ENCODE measurements at regions not wholly inside any gene's neighbourhood (a gene's known extent, or its start where the extent isn't known, plus 50 kb on each side); places are given as distances from the start of the nearest gene placed in this dataset.
"Not testable (repeated sequence)": the region's sequence is repeated elsewhere in the genome, so short reads cannot be mapped to it uniquely, and the experiment has no call there.

DNA sequence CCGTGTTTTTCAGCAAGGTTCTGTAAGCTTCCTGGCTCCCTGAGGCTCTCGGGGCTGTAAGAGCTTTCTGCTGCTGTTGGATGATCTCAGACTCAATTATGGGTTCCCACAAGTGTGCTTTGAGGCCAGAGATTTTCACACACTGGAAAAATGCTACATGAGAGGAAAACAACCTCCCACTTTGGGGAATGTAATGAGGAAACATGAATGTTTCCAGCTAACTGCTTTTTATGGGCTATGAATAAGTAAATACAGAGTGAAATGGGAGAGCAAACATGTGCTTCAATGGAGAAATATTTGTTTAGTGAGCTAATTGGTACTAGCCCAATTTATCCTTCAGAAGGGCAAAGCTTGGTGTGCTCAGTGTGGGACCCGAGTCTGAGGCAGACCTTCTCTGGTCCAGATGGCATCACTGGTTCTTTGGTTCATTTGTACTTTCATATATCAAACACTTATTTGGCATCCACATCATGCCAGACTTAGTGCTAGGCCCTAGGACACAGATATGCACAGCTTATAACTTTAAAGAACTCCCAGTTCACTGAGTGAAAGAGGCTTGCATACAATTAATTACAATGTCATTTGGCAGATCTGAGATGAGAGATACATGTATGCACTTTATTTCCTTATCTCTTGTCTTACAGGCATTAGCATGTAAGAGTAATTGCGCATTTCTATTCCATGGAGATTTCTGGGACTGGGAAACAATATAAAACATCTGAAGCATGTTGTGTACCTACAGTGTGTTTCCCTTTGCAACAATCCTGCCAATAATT lies 248.8 kb downstream of the RDH14 start:
- no peak for DNase-seq (ENCODE audit: low read depth)

DNA sequence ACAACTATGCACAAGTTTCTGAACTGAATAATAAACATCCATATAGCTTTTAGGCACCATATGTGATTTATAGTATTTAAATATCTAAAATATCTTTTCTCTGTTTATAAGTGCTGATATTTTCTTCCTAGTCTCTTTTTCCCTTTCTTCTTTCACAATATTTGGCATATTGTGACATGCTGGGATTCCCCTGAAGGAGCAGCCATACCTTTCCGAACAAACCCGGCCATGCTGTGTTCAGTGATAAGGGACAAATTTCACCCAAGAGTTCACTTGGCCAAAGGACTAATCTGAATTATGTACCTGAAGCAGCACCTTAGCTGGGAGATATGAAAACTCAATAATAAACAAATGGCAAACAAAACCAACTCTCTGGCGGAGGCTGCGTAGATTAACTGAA lies 250.8 kb downstream of the RDH14 start:
- no peak for DNase-seq (ENCODE audit: low read depth)

DNA sequence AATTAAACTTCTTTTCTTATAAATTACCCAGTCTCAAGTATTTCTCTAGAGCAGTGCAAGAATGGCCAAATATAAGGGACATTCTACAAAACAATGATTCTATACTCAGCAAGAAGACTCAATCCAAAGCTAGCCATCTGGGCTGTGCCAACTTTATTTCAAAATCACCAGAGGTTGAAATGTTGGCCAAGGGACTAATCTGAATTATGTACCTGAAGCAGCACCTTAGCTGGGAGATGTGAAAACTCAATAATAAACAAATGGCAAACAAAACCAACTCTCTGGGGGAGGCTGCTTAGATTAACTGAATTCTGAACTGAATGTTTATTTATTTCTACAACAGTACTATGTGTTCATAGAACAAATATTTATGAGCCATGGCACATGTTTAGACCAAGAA lies 251.3 kb downstream of the RDH14 start:
- no peak for DNase-seq (ENCODE audit: low read depth)

DNA sequence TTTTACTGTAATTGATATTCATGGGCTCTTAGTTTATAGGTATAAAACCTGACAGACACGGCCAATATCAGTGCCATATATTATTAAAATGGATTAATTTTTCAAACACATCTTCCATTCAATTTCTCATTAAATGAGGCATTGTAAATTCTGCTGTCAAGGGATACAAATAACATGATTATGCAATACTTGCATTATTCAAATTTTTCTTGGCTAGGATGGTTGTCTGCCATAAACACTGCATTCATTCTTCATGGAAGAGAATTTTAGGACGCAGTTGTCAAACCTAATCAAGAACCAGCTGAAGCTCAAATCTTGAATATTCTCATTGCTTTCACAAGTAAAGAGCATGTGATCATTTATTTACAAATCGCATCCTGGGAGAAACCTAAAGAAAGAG lies 255.6 kb downstream of the RDH14 start:
- no peak for DNase-seq (ENCODE audit: low read depth)

DNA sequence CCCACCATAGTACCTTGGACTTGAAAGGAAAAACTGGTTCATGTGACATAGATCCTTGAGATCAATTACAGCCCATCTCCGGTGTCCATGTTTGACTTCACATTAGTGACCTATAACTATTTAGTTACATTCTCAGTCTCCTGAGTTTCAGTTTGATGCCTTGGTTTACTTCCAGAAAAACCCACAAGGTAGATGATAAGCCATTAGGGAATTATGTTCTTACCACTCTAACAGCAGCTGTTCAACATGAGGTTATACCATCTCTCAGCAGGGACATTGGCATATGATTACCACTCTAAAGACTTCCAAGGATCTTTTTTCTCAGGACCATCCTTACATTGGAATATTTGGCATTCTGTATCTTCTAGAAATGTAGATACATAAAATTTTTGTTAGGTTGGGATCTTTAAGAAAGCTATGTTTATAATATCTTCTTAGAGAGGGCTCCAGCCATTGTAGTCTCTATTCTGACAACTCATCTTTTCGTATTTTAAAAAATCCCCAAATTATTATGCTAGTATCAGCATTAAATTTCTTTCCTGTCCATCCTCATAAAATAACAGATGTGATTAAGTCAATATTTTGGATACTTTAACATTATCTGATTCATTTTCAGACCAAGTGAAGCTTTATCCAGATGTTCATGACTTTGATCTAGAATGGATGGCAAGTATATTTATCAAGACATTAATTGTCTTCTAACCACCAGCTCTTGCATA lies 258.9 kb downstream of the RDH14 start:
- DNase-seq (ENCODE audit: low read depth), result no peak

DNA sequence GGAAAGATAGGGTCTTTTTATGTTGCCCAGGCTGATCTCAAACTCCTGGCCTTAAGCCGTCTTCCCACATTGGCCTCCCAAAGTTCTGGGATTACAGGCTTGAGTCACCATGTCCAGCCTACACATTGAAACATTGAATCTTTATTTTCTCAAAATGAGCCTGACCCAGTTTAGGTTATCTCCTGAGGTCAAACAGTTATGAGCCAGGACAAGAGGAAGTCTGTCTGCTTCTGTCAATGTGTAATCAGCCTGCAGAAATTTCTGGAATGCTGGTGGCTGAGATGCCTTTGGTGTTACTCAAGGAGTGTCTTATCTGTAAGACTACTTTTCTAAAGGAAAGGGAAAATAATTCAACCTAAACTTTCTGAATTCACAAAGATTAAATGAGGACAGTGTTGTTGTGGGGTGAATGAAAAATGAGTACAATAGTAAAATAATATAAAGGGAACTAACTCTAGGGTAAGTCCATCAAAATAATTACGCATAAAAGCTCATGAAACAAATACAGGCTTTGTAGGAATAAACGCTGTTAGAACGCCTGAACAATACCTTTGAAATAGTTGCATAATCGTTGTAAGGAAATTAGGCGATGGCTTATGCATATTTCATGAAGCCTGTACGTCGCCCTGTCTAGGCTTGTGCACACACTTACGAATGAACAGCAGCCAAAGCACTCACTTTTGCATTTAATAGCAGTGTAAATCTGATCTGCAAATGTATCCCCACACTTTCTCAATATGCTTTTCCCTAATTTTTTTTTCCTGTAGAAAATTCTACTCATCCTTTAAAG lies 260.8 kb downstream of the RDH14 start:
- no peak for DNase-seq (ENCODE audit: low read depth)

DNA sequence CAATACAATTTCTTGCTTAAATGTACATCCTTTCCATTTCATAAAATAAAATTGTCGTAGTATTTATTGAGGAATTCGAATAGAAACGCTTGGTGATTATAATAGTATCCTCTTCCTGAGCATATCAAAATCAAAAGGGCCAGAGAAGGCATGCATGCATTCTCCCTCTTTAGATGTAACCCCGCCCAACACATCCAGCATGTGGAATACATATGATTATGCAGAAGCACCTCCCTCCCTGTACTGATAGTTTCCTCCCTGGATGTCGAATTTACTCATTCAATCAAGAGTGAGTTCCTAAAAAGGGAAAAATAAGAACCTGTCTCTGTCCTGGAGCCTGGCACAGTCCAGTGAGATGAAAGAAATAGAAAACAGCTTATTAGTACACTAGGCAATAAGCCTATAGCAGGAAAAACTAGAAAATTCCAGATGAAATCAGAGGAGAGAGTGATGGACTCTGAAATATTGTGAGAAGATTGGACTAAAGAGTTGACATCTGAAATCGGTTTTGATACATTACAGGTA lies 262.9 kb downstream of the RDH14 start:
- DNase-seq (ENCODE audit: low read depth), result no peak

DNA sequence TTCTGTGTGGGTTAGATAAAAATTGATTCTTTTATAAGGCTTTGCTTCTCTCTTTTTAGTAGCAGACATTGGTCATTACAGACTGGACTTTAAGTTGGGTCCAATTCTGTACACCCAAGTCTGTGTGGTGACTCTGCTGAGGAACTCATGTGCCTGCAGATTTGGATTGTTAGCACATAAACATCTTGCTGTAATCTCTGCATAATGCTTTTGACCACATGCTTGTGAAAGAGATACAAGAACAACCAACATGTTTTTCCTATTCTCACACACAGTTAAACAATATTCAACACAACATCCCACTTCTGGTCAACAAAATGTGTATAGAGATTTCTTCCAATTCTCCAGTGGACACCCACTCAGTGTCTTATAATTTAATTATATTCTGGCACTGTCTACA lies 270.1 kb downstream of the RDH14 start:
- DNase-seq (ENCODE audit: low read depth), result no peak

DNA sequence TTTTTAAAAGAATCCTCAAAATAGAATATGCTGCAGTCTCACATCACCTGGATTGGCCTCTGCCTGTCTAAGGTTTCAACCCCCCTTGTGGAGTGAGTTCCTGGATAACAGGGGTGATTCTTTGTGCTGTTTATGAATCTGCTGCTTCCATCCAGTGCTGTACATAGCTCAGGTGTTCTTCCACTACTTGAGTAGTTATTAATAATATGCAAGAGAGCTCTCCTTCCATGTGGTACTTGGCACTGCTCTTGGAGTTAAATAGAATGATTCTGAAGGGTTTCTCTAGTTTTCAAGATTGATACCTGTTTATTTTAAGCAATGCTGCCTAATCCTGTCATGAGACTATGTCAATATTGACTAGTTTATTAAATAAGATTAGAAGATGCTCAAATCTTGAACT lies 273.6 kb downstream of the RDH14 start:
- DNase-seq (ENCODE audit: low read depth), result no peak

DNA sequence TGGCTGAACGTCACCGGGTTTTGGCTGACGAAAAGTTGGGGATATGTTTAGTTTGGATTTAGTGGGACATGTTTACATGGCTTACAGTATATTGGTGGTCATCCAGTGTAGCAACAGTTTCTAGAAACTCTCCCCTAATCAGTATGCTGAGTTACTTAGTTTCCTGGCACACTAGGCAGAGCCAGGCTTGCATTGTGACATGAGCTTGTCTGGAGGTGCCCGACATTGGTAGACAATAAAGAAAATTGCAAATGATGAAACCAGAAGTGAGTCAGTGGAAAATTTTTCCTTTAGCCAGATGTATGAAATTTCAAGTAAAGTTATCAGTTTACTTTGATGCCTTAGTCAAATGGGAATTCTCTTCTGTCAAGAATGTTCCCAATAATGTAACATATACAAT lies 276.1 kb downstream of the RDH14 start:
- no peak for DNase-seq (ENCODE audit: low read depth)

DNA sequence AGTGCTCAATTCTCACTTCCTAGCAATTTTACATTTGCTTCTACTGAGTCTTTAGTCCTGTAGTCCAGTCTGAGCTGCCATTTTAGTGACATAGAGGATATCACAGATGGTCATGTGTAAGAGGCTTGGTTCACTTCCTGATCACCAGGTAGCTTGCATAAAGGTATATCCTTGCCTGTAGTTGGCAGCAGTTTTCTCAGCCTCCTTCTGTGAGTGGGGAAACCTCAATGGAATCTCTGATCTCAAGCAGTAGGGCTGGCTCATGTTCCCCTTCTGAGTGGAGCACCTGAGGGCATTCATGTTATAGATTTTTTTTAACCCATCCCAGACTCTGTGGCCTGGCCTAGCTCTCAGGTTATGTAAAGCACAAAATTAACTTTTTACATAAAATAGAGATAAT lies 278.4 kb downstream of the RDH14 start:
- no peak for DNase-seq (ENCODE audit: low read depth)

DNA sequence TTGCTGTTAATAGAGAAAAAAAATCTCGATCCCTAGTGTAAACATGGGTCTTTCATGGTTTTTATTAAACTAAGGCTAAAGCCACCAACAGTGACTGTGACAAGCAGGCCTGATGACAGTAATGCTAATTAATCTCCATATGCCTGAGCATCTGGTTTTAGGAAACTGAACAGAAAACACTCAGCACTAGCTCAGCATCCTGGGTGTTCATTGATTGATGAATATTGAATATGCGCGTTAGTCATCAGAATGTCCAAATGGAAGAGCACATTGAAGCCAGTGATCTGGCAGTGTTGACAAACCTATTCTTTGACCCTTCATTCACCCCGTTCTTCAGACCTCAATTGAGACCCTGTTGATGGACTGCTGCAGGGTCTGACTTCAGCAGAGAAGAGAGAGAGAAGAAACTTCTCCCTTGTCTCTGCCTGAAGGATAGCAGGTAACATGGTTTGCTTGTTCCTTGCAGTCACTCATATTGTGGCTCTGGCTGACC lies 283.8 kb downstream of the RDH14 start:
- DNase-seq (ENCODE audit: low read depth), result no peak

DNA sequence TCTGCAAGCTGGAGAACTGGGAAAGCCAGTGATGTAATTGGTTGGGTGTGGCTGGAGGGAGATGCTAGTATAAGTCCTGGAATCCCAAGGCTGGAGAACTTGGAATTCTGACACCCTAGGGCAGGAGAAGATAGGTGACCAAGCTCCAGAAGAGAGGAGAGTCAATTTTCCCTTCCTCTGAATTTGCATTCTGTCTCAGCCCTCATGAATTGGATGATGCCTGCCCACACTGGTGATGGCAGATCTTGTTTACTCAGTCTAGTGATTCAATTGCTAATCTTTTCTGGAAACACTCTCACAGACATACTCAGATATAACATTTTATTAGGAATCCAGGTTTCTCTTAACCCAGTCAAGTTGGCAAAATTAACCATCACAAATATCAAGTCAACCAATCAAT lies 287.2 kb downstream of the RDH14 start:
- DNase-seq (ENCODE audit: low read depth), result no peak

DNA sequence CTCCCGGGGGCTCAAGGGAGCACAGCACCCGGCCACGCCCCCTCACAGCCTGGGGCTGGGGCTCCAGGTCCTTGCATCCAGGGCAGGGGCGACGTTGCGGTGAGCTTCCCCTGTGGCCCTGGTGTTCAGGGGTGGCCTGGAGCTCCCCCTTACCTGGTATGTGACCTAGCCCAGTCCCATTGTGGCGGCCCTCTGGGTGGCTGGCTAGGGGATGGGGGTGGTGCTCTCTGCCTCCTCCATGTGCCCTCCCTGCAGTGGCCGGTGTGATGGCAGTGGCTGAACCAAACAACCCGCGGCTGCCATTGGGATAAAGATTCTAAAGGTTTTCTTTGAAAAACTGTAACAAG lies 288.3 kb downstream of the RDH14 start:
- DNase-seq (ENCODE audit: low read depth), result no peak

DNA sequence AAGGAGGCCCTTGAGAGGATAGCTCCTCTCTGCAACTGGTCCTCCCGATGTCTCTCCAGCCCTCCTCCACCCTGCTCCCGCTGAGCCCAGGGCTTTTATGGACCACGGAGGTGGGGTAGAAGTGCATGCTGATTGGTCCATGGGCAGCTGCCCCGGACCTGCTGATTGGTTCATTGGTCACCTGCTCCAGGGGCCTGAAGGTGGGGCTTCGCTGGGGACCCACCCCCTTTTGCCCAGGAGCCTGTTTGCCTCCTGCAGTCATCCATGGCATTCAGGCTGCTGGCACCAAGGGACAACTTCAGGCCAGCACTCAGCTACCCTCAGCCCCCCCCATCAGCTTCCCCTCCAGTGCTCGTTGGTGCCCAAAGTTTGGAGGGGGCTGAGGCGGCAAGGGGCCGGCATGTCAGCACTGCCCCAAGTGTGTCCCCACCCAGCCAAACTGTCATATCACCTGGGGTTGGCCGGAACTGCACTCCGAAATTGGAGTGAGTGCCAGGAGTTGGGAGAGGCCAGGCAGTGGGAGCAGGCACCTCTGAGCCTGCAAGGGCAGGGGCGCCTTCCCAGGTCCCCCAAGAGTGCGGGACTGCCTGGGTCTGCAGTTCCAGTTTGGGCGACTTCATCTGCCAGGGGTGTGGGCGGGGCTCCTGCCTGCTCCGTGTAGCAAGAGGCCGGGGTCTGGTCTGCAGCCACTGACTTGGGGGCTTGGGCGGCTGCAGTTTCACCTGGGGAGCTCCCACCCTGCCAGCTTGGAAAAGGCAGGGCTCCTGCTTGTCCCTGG lies 288.9 kb downstream of the RDH14 start:
- no peak for DNase-seq (ENCODE audit: low read depth)

DNA sequence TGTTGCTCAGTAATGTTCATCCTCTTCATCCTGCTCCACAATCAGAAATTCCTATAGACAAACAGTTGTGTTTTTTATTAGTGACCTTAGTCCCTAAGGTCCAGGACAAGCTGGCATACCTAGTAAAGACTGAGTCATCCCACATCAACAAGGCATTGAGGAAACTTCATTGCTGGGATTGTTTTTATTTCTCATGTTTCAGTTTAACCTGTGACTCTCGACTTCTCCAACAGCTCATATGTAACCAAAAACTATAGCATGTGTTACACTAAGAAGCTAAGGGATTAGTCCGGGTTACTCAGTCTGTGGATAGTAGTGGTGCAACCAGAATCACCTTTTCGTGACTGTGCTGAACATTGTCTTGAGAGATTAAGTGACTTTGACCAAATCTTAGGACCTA lies 292.1 kb downstream of the RDH14 start:
- no peak for DNase-seq (ENCODE audit: low read depth)

DNA sequence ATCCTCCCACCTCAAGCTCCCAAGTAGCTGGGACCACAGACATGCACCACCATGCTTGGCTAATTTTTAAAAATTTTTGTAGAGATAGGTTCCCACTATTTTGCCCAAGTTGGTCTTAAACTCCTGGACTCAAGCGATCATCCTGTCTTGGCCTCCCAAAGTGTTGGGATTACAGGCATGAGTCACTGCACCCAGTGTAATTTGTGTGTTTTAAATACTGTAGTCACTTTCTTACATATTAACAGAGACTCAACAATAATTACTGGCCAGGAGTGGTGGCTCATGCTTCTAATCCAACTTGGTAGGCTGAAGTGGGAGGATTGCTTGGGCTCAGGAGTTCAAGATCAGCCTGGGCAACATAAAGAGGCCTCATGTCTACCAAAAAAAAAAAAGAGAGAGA lies 293.0 kb downstream of the RDH14 start:
- DNase-seq (ENCODE audit: low read depth), result no peak

DNA sequence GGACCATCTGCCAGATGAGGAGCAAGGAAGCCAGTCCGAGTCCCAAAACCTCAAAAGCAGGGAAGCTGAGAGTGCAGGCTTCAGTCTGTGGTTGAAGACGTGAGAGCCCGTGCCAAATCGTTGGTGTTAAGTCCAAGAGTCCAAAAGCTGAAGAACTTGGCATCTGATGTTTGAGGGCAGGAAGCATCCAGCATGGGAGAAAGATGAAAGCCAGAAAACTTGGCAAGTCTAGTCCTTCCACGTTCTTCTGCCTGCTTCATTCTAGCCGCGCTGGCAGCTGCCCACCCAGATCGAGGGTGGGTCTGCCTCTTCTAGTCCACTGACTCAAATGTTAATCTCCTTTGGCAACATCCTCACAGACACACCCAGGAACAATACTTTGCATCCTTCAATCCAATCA lies 293.8 kb downstream of the RDH14 start:
- DNase-seq (ENCODE audit: low read depth), result not testable (repeated sequence)

DNA sequence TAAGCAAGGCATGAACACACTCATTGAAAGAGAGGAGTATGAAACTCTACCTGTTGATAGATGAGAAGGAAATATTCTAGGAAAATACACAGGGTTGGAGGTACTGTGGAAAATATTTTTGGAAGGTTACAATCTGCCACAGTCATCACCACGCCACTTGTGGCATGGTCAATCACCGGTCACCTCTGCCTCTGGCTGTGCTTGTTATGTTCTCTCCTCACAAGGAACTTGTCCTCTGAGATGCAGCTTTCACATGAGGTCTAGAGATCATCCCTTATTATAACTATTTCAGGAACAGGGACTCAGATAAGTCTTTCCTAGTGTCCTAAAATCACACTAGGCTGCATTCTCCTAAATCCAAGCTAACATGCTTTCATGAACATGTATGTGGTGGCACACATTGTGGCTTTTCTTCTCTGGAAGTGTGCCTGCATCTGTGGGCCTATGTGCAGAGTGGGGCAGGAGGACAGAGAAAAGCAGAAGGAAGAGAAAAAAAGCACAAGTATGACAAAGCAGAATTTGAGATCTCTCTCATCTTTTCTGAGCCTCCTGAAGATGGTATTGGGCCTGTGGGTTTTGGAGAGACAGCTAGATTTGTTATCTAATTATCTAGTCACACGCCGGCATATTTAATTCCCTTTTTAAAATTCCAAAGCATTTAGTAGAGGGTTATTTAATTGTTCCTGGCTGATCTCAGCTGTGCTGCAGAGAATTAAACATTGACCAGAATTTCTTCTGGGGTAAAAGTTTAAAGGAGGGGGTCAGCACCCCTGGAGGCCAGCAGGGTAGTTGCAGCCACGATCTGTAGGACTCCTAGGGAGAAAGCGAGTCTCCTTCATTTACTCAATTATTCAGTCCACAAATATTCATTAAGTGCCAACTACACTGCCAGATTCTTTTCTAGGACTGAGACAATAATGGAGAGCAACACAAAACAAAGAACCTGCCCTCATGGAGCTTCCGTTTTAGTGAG lies 294.6 kb downstream of the RDH14 start:
- DNase-seq (ENCODE audit: low read depth), result no peak

DNA sequence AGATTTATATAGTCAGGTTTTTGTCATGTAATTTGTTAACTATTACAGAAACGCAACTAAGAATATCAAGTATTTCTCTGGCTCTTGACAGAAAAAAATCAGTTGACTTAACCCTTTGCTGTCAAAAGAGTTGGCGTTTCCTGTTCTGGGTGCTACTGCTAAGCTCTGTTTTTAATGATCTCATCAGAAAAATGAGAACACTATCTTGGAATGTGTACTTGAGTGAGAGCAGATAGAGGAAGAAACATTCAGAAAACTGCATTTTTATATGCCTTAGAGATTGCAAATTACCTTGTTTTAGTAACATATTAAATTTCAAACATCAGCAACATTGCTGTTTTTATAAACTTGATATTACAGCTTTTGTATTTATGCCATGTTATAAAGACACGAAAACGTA lies 297.9 kb downstream of the RDH14 start:
- DNase-seq (ENCODE audit: low read depth), result no peak

Data from activated gamma-delta T cell treated with anti-CD3 and anti-CD28 coated beads, Interleukin-2, amount 50 U/mL, for 16 hours (primary cell).